CD4-positive, alpha-beta T cell treated with Interleukin-12 subunit alpha and Interleukin-12 subunit beta, for 1 hour (primary cell): ENCODE measurements at regions not wholly inside any gene's neighbourhood (a gene's known extent, or its start where the extent isn't known, plus 50 kb on each side); places are given as distances from the start of the nearest gene placed in this dataset.
"Not testable (repeated sequence)": the region's sequence is repeated elsewhere in the genome, so short reads cannot be mapped to it uniquely, and the experiment has no call there.

Experiments used
- DNase-seq: peaks from one replicate; pipeline ENCODE4 v3.0.0-alpha.2; 2020

- DNase-seq: no peak
Measured at GRCh38 chr7:156511426-156511825, 129.1 kb upstream of the RNF32 start.

DNA sequence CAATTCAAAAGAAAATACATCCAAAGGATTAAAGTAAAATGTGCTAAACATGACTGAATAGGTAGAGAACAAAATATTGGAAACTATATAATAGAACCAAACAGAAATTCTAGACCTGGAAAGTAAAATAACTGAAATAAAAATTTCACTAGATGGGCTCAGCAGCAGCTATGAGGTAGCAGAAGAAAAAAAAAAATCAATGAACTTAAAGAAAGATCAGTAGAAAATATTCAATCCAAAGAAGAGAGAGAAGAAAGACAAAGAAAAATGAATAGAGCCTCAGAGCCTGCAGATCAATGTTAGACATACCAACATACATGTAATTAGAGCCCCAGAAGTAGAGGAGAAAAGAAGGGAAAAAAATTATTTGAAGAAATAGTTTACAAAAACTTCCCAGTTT is 129.6 kb upstream of the RNF32 start:
- DNase-seq: no peak

GRCh38 chr7:156509216-156509615 is 131.4 kb upstream of the RNF32 start:
- no peak for DNase-seq

GRCh38 chr7:156505876-156506275 is 134.7 kb upstream of the RNF32 start:
- DNase-seq: no peak

GRCh38 chr7:156504687-156505545 is 135.7 kb upstream of the RNF32 start:
- DNase-seq: no peak

- no peak for DNase-seq
Measured at GRCh38 chr7:156504006-156504405, 136.6 kb upstream of the RNF32 start.

GRCh38 chr7:156503196-156503595 is 137.4 kb upstream of the RNF32 start:
- no peak for DNase-seq

- DNase-seq: not testable (repeated sequence)
Measured at GRCh38 chr7:156501815-156502214, 138.8 kb upstream of the RNF32 start.

- DNase-seq: no peak
Measured at GRCh38 chr7:156499247-156499881, 141.2 kb upstream of the RNF32 start.

DNA sequence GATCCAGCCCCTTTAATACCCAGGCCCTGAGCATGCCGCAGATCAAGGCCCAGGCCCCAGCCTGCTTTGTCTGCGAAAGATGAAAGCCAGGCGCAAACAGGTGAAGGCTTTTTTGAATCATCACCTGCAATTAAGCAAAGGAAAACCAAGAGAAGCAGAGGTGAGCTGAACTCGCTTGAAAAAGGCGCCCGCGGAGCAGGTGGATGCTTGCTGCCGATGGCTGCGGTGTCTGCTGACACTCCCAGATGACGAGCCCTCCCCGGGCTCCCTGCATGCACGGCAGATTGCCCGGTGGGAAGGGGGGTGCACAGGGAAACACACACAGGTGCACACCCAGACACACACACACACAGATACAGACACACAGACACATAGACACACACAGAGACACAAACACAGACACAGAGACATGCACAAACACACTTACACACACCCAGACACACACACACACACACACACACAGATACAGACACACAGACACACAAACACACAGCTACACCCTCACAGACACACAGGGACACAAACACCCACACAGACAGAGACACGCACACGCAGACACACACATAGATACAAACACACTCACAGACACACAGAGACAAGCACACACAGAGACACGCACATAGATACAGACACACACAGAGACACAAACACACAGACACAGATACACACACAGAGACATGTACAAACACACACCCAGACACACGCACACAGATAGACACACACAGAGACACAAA is 142.6 kb upstream of the RNF32 start:
- DNase-seq: no peak

- no peak for DNase-seq
Measured at GRCh38 chr7:156496865-156497264, 143.7 kb upstream of the RNF32 start.

DNA sequence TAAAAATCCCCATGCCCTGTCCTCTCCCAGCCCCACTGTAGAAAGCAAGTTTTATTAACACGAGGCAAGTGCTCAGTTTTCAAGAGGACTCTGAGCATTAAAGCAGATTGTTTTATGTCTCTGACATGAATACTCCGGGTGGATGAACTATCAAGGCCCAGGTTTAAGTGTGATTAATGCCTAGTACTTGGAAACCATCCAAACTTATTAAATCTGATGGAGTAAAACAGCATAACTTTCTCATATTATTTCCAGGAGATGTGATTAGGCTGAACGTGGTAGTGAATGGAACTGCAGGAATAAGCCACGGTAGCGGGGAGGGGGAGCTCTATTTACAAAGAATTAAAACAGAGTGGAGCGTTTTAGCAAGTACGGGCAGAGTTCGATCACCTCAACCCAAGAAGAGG is 144.2 kb upstream of the RNF32 start:
- no peak for DNase-seq

GRCh38 chr7:156494960-156495359 is 145.6 kb upstream of the RNF32 start:
- DNase-seq: no peak

GRCh38 chr7:156493942-156494341 is 146.6 kb upstream of the RNF32 start:
- DNase-seq: no peak

GRCh38 chr7:156492170-156492569 is 148.4 kb upstream of the RNF32 start:
- DNase-seq: no peak

- no peak for DNase-seq
Measured at GRCh38 chr7:156491435-156491834, 149.1 kb upstream of the RNF32 start.

DNA sequence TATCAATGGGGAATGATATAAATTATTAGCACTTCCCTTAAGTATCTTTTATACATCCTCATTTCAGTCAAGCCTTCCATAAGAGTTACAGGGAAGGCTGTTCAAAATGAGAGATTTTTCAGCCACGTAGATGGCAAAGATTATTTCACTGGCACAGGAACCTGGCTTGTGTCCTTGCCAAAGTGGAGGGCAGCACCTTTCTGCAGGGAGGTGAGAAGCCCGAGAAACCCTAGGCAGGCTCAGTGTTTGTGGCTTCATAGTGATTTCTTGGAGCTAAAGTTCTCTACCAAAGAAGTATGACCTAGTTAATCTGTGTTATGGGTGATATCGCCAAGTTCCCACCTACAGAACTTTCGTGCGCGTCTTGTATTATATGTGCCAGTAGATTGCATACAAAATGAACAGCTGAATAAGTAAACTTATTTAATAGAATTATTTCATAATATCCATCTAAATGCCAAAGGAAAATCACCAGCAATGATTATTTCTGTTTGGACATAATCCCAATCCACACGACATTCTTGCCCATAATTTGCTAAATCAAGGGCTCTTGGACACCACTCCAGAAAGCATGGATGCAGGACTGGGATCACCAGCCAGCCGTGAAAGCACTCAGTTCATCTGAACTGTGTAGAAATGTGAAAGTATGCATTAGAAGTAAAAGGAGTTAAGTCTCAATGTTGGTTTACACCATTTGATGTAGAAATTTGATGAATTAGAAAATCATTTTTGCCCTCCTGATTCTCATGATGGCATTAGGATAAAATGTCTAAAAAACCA is 150.4 kb upstream of the RNF32 start:
- DNase-seq: no peak

DNA sequence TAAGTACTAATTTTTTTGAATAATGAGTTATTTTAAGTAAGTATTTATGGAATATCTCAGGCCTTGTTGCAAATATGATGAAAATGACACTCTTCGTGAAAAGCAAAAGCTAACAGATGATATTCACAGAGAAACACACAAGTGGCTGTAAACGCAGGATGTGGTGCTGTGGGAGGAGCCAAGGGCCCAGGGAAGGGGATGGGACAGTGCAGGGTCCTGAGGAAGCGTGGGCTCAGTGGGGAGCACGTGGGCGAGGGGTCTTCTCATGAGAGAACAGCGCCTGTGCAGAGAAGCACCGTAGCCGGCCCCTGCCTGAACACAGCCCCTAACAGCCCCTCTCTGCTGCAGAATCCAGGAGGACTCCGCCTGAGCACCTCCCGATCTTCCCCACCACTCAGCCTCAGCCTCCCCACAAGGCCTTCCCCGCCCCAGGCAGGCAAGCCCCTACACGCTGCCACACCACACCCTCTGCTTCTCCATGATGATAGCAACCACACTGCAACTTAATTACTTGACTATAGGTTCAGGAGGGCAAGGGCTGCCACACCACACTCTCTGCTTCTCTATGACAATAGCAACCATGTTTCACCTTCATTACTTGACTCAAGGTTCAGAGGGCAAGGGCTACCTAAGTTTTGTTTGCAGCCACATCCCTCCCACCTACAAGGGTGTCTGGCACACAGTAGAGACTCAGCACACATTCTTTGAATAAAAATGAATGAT is 152.6 kb upstream of the RNF32 start:
- DNase-seq: no peak

DNA sequence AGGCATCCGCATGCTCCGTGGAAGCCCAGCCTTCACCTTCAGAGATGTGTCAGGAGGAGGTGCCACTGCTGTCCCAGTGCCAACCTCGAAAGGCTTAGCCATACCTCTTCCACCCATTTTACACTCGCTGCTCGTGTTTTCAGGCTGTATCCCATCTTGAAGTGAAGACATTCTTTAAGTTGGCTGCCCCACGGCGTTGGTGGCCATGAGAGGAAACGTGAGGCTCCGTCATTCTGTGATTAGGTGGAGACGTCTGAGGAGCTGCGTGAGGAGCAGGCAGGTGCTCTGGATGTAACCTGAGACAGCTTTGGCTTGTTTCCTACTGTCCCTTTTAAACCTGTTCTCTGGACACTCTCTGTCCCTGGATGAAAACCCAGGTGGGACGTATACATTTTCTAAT is 159.9 kb upstream of the RNF32 start:
- no peak for DNase-seq

DNA sequence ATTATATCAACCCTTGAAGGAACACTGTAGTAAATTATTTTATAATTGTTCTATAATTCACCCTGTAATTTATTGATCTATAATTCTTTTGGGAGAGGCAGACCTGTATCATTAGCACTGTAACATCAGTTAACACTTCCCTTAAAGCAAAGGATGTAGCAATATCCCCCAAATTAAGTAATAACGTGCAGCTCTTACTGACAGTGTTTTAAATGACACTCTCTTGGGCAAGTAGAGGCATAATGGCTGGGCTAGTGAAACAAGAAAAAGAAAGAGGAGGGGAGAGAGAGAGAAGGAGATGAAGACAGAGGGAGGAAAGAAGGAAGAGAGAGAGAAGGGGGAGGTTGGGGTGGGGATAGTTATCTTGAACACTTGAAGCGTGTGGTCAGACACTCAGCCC is 161.0 kb upstream of the RNF32 start:
- no peak for DNase-seq

GRCh38 chr7:156478486-156478885 is 162.1 kb upstream of the RNF32 start:
- no peak for DNase-seq

DNA sequence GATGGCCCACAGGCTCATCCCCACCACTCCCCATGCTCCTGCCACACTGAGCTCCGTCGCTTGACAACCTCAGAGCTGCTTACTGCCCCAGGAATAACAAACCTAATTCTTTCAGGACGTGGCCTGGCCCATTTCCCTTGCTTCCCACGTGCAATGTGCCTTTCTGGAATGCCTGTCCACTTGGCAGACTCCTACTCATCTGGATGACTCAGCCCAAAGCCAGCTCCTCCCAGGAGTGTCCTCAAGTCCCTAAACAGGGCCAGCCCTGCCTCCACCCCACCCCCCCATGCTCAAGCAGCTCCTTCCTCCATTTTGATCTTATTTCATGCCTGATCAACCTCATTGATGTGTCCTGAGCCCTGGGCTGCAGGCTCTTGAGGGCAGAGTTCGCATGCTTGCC is 164.9 kb upstream of the RNF32 start:
- DNase-seq: no peak
